Nephron (organoid): ENCODE measurements at regions not wholly inside any gene's neighbourhood (a gene's known extent, or its start where the extent isn't known, plus 50 kb on each side); places are given as distances from the start of the nearest gene placed in this dataset.
A peak's percentile ranks its signal among the peaks of the same experiment; 100 is the strongest.

ENCODE experiments used
- H3K27ac Mint-ChIP-seq, 3 experiments: 2 replicates each; pipeline ENCODE4 v1.8.0; 2020; ENCODE audit warnings: mixed read lengths in 3 of 3, mild to moderate bottlenecking in 2 of 3, moderate library complexity in 1 of 3
- H3K27me3 Mint-ChIP-seq: 2 replicates; pipeline ENCODE4 v1.8.0; 2021; ENCODE audit warnings: low read depth, mild to moderate bottlenecking, moderate library complexity, mixed read lengths
- H3K36me3 Mint-ChIP-seq: 2 replicates; pipeline ENCODE4 v1.8.0; 2020; ENCODE audit warnings: low read depth, mixed read lengths
- H3K4me1 Mint-ChIP-seq: 2 replicates; pipeline ENCODE4 v1.8.0; 2020; ENCODE audit warnings: mixed read lengths
- H3K4me3 Mint-ChIP-seq, 3 experiments: 2 replicates each; pipeline ENCODE4 v1.8.0; 2020; ENCODE audit warnings: mild to moderate bottlenecking in 3 of 3, mixed read lengths in 3 of 3, moderate library complexity in 2 of 3
- H3K9me3 Mint-ChIP-seq: 2 replicates; pipeline ENCODE4 v1.8.0; 2020; ENCODE audit warnings: mixed read lengths
- CTCF ChIP-seq, 3 experiments: fragments of 200-600 bp; sonication (generic); IDR thresholded peaks; one replicate each; pipeline ENCODE4 v1.5.0; 2021; ENCODE audit warnings: antibody characterized with exemption in 3 of 3; ENCODE audit not compliant: unreplicated experiment in 3 of 3

DNA sequence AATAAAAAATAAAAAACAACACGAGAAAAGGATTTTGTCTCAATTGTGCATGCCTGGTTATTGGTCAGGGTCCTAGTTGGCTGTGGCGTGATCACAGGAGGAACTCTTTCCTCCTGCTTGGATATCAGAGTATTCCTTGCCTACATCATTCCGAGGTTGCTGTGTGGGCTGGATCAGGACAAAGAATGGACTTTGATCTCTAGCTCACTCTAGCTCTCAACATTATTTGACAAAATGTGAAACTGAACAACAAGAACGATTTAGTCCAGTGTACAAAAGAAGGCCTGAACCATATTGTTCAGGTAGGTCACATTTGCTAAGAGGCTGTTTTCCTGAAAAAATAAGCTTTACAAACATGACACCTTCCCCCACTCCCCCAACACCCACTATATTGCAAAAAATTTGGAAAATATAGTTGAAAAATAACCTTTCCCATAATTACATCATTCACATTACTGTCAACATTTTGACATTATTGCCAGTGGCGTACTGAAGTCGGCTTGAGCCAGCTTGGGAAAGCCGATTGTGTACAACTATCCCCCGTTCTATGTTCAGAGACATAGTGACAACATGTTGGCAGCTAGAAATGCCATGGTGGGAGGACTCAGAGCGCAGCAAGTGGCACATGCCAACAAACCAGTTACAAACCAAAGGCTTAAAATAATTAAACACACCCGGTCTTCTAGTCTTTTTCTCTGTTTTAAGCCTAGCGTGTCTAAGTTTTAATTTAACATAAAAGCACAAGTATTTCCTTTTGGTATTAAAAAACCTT is 179.0 kb downstream of the LPIN1 start:
- no peak for TF ChIP-seq CTCF (IDR thresholded peaks at IDR 0.05; ENCODE audit: unreplicated experiment in 3 of 3)

DNA sequence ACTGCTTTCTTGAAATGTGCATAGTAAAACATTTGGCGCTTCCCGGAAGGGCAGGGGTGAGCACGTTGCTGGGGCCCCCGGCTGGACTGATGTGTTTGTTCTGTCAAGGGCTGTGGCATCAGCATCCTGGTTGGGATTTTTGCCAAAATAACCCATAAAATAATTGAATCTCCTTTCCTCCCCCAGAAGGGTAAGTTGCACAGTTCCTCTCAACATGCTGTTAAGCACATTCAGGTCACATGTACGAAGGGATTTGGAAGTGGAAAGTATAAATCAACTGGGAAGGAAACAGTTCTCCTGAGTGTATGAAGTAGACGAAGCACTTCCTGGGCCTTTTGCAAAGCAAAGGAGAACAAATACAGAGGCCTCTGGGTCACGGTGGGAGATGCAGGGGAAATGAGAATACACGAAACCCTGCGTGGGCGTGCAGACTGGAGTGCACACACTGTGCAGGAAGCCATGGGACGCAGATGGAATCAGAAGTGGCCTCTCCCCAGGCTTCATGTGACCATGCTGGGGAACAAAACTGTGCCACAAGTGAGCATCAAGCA is 183.9 kb downstream of the LPIN1 start:
- H3K4me1 Mint-ChIP-seq: peaks cover 11% of the 10 kb centered on the region
- peak overlapping the region; percentile 83 to 96 (median 87) for H3K27ac Mint-ChIP-seq
- TF ChIP-seq CTCF (IDR thresholded peaks at IDR 0.05; ENCODE audit: unreplicated experiment in 3 of 3): no peak
- H3K36me3 Mint-ChIP-seq: no peaks in the 10 kb centered on the region
- no peak overlapping the region for H3K4me3 Mint-ChIP-seq
- peaks cover 16% of the 10 kb centered on the region for H3K27me3 Mint-ChIP-seq
- no peaks in the 10 kb centered on the region for H3K9me3 Mint-ChIP-seq

More for the DNA sequence above, 179.0 kb downstream of the LPIN1 start:
- no peaks in the 10 kb centered on the region for H3K9me3 Mint-ChIP-seq
- peaks cover 19% of the 10 kb centered on the region for H3K27me3 Mint-ChIP-seq
- no peak overlapping the region for H3K27ac Mint-ChIP-seq
- no peaks in the 10 kb centered on the region for H3K36me3 Mint-ChIP-seq
- H3K4me1 Mint-ChIP-seq: peaks cover 15% of the 10 kb centered on the region
- no peak overlapping the region for H3K4me3 Mint-ChIP-seq

GRCh38 chr2:11932048-11932512 is 185.6 kb downstream of the LPIN1 start:
- Mint-ChIP-seq H3K27ac (peak overlapping the region in 1 of 3 experiments; percentile 41), H3K4me1 (peaks cover 11% of the 10 kb centered on the region), H3K9me3 (no peaks in the 10 kb centered on the region), H3K36me3 (no peaks in the 10 kb centered on the region), H3K4me3 (no peak overlapping the region), H3K27me3 (peaks cover 17% of the 10 kb centered on the region)
- no peak for TF ChIP-seq CTCF (IDR thresholded peaks at IDR 0.05; ENCODE audit: unreplicated experiment in 3 of 3)

- H3K27ac Mint-ChIP-seq: no peak overlapping the region
- TF ChIP-seq CTCF (IDR thresholded peaks at IDR 0.05; ENCODE audit: unreplicated experiment in 3 of 3): no peak
- no peaks in the 10 kb centered on the region for H3K36me3 Mint-ChIP-seq
- H3K4me3 Mint-ChIP-seq: no peak overlapping the region
- H3K9me3 Mint-ChIP-seq: no peaks in the 10 kb centered on the region
- peaks cover 17% of the 10 kb centered on the region for H3K27me3 Mint-ChIP-seq
- peaks cover 11% of the 10 kb centered on the region for H3K4me1 Mint-ChIP-seq
Observed at GRCh38 chr2:11932962-11933361, 186.5 kb downstream of the LPIN1 start.

- no peak overlapping the region for H3K4me3 Mint-ChIP-seq
- no peak for TF ChIP-seq CTCF (IDR thresholded peaks at IDR 0.05; ENCODE audit: unreplicated experiment in 3 of 3)
- H3K27ac Mint-ChIP-seq: no peak overlapping the region
- no peaks in the 10 kb centered on the region for H3K9me3 Mint-ChIP-seq
- no peaks in the 10 kb centered on the region for H3K36me3 Mint-ChIP-seq
- H3K27me3 Mint-ChIP-seq: peaks cover 13% of the 10 kb centered on the region
- peaks cover 11% of the 10 kb centered on the region for H3K4me1 Mint-ChIP-seq
Observed at GRCh38 chr2:11933854-11934253, 187.4 kb downstream of the LPIN1 start.
